Body of pancreas (tissue), 4 donors: ENCODE measurements at regions not wholly inside any gene's neighbourhood (a gene's known extent, or its start where the extent isn't known, plus 50 kb on each side); places are given as distances from the start of the nearest gene placed in this dataset.
"Not testable (repeated sequence)": the region's sequence is repeated elsewhere in the genome, so short reads cannot be mapped to it uniquely, and the experiment has no call there.

Experiments used
- ATAC-seq: fragments of 150-250 bp; one replicate; pipeline ENCODE4 v1.9.1; 2016
- DNase-seq, 4 donors: peaks; one replicate each; pipeline ENCODE4 v3.0.0-alpha.2; 2019
- H3K27ac ChIP-seq, 4 donors: fragments of 200-600 bp; sonication (generic); 1 replicate in 3 of 4; 2 replicates in 1 of 4; pipeline versions ENCODE4 v1.5.1 to v1.6.1; 2016 to 2019; ENCODE audit warnings: mild to moderate bottlenecking in 1 of 4, mixed read lengths in 1 of 4, moderate library complexity in 1 of 4
- H3K27me3 ChIP-seq, 2 donors: fragments of 200-600 bp; sonication (generic); one replicate each; pipeline ENCODE4 v1.6.0; 2016; ENCODE audit warnings: mild to moderate bottlenecking in 1 of 2
- H3K36me3 ChIP-seq, 2 donors: fragments of 200-600 bp; sonication (generic); replicated peaks in 1 of 2; 2 replicates each; pipeline ENCODE4 v1.5.1; 2016; ENCODE audit warnings: low read depth in 2 of 2; ENCODE audit not compliant: insufficient read depth in 1 of 2
- H3K4me1 ChIP-seq: fragments of 200-600 bp; sonication (generic); one replicate; pipeline ENCODE4 v1.6.0; 2016
- H3K4me3 ChIP-seq, 2 donors: fragments of 200-600 bp; sonication (generic); 1 replicate in 1 of 2; 2 replicates in 1 of 2; pipeline ENCODE4 v1.5.1; 2016 to 2019
- H3K9me3 ChIP-seq, 3 donors: fragments of 200-600 bp; sonication (generic); 1 replicate in 2 of 3; 2 replicates in 1 of 3; pipeline ENCODE4 v1.5.1; 2016
- CTCF ChIP-seq, 7 experiments: fragments of 450-650 bp in 4 of 7; fragments of 200-600 bp in 3 of 7; sonication (generic) in 3 of 7; IDR thresholded peaks; one replicate each; pipeline ENCODE4 v1.5.1; 2016 to 2019; ENCODE audit warnings: antibody characterized with exemption in 7 of 7
- POLR2A ChIP-seq, 3 donors: fragments of 450-650 bp; IDR thresholded peaks; one replicate each; pipeline ENCODE4 v1.6.1; 2016; ENCODE audit warnings: antibody characterized with exemption in 3 of 3, mild to moderate bottlenecking in 2 of 3
- WGBS, 2 donors: methylation state at CpG; one replicate each; pipeline ENCODE4 v1.1.5; 2017; 5-methylcytosine and 5-hydroxymethylcytosine counted together
- intact Hi-C: fragments of 100-400 bp; cut with DNase I; formaldehyde crosslinking; loops from one replicate; pipeline ENCODE4 v1.15.1; 2023

GRCh38 chr1:29920784-29921183 lies 684.5 kb downstream of the PTPRU start:
- ATAC-seq (no peak), DNase-seq (no peak)
- Histone ChIP-seq H3K4me3 (no peak overlapping the region), H3K4me1 (no peaks in the 10 kb centered on the region), H3K9me3 (no peaks in the 10 kb centered on the region), H3K27ac (no peak overlapping the region), H3K36me3 (no peaks in the 10 kb centered on the region), H3K27me3 (no peaks in the 10 kb centered on the region)
- intact Hi-C loops, result no loop called here
- TF ChIP-seq POLR2A (IDR thresholded peaks at IDR 0.05) (no peak), CTCF (IDR thresholded peaks at IDR 0.05) (no peak)
- 60 to 68% methylated on average over 8 to 11 of the region's 11 CpGs for WGBS, 2 donors

DNA sequence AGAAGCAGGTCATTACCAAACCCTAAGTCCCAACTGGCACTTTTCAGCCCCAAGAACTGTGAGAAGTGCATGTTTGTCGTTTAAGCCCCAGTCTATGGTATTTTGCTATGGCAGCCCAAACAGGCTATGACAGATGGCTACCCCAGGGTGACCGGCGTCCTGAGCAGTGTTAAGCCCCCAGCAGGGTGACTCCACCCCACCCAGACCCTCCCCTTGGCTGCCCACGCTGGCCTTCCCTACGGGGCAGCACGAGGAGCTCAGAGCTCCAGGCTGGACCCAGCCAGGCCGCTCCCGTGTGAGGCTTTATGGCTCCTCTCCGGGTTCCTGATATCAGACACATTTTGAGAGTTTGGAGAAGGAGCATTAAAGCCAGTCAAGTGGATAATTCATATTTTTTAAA lies 684.0 kb downstream of the PTPRU start:
- intact Hi-C loops, result no loop called here

DNA sequence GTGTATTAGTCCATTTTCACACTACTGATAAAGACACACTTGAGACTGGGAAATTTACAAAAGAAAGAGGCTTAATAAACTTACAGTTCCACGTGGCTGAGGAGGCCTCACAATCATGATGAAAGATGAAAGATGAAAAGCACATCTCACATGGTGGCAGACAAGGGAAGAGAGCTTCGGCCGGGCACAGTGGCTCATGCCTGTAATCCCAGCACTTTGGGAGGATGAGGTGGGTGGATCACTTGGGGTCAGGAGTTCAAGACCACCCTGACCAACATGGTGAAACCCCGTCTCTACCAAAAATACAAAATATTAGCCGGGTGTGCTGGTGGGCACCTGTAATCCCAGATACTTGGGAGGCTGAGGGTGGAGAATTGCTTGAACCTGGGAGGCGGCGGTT lies 682.7 kb downstream of the PTPRU start:
- DNase-seq, H3K27ac ChIP-seq, H3K4me3 ChIP-seq, ATAC-seq, H3K9me3 ChIP-seq, H3K27me3 ChIP-seq, H3K36me3 ChIP-seq, intact Hi-C loops, H3K4me1 ChIP-seq: not testable (repeated sequence)
- 74 to 79% methylated on average over 7 of the region's 7 CpGs for WGBS, 2 donors

More for the DNA sequence above, 684.0 kb downstream of the PTPRU start:
- 62 to 80% methylated on average over 7 to 9 of the region's 9 CpGs for WGBS, 2 donors
- H3K4me1 ChIP-seq, result no peaks in the 10 kb centered on the region
- no peak overlapping the region for H3K4me3 ChIP-seq
- H3K27me3 ChIP-seq, result no peaks in the 10 kb centered on the region
- no peak for ATAC-seq
- H3K9me3 ChIP-seq, result no peaks in the 10 kb centered on the region
- no peak for DNase-seq
- H3K27ac ChIP-seq, result no peak overlapping the region
- TF ChIP-seq CTCF (IDR thresholded peaks at IDR 0.05) (no peak), POLR2A (IDR thresholded peaks at IDR 0.05) (no peak)
- H3K36me3 ChIP-seq, result no peaks in the 10 kb centered on the region

DNA sequence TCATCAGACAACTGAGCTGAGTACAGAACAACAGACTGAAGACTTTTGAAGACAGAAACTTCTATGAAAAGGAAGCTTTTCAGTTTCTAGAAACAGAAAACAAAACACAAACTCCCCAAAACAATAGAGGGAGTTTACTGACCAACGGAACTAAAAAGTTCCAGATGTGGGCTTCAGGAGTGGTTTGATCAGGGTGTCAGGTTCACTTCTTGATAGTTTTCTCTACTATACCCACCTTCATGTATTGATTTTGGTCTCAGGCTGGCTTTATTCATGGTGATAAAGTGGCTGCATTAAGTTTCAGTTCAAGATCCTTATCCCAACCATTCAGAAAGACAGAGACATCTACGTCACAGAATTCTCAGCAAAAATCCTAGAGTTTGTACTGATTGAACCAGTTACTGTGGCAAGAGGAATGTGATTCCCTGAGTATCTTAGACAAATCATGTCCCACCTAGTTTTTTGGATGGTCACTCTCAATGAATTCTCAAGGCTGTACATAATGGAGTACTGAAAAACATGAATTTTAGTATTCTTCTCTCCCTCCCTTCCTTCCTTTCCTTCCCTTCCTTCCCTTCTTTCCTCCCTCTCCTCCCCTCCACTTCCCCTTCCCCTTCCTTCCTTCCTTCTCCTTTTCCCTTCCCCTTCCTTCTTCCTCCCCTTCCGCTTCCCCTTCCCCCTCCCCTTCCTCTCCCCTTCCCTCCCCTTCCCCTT lies 680.5 kb downstream of the PTPRU start:
- no peak overlapping the region for H3K4me3 ChIP-seq
- TF ChIP-seq CTCF (IDR thresholded peaks at IDR 0.05) (no peak), POLR2A (IDR thresholded peaks at IDR 0.05) (no peak)
- intact Hi-C loops, result no loop called here
- H3K4me1 ChIP-seq, result no peaks in the 10 kb centered on the region
- H3K27me3 ChIP-seq, result no peaks in the 10 kb centered on the region
- H3K27ac ChIP-seq, result no peak overlapping the region
- WGBS, 2 donors, result 72 to 83% methylated on average over 3 of the region's 3 CpGs
- H3K36me3 ChIP-seq, result no peaks in the 10 kb centered on the region
- DNase-seq (no peak), ATAC-seq (no peak)
- no peaks in the 10 kb centered on the region for H3K9me3 ChIP-seq

GRCh38 chr1:29914936-29915335 lies 678.6 kb downstream of the PTPRU start:
- no peak for DNase-seq
- intact Hi-C loops, result no loop called here
- no peaks in the 10 kb centered on the region for H3K36me3 ChIP-seq
- no peak overlapping the region for H3K27ac ChIP-seq
- H3K4me3 ChIP-seq, result no peak overlapping the region
- H3K9me3 ChIP-seq, result no peaks in the 10 kb centered on the region
- H3K27me3 ChIP-seq, result no peaks in the 10 kb centered on the region
- TF ChIP-seq POLR2A (IDR thresholded peaks at IDR 0.05), result no peak
- no peak for TF ChIP-seq CTCF (IDR thresholded peaks at IDR 0.05)
- ATAC-seq, result no peak
- WGBS, 2 donors, result 0 to 50% methylated on average over 1 of the region's 1 CpG
- H3K4me1 ChIP-seq, result no peaks in the 10 kb centered on the region
